Right lobe of liver (tissue), 6 donors: ENCODE measurements at regions not wholly inside any gene's neighbourhood (a gene's known extent, or its start where the extent isn't known, plus 50 kb on each side); places are given as distances from the start of the nearest gene placed in this dataset.

Experiments
- ATAC-seq, 4 donors: fragments of 200-7000 bp; cut with Tn5 transposase; one replicate each; pipeline ENCODE4 v1.9.1; 2020; ENCODE audit warnings: mild to moderate bottlenecking in 4 of 4, moderate library complexity in 4 of 4
- DNase-seq, 3 donors: peaks; one replicate each; pipeline ENCODE4 v3.0.0-alpha.2; 2020
- H3K27ac ChIP-seq, 3 donors: fragments of 200-600 bp; one replicate each; pipeline ENCODE4 v1.8.0; 2022
- H3K27me3 ChIP-seq, 2 donors: fragments of 200-600 bp; one replicate each; pipeline ENCODE4 v1.8.0; 2022
- H3K36me3 ChIP-seq, 4 donors: fragments of 200-600 bp; sonication (generic) in 1 of 4; one replicate each; pipeline versions ENCODE4 v1.5.1 to v1.8.0; 2017 to 2022; ENCODE audit warnings: control low read depth in 1 of 4
- H3K4me1 ChIP-seq, 4 donors: fragments of 200-600 bp; sonication (generic) in 1 of 4; one replicate each; pipeline versions ENCODE4 v1.5.1 to v1.8.0; 2017 to 2022; ENCODE audit warnings: control low read depth in 1 of 4
- H3K4me3 ChIP-seq, 3 donors: fragments of 200-600 bp; one replicate each; pipeline ENCODE4 v1.8.0; 2022
- H3K9me3 ChIP-seq, 4 donors: fragments of 200-600 bp; sonication (generic) in 1 of 4; one replicate each; pipeline versions ENCODE4 v1.5.1 to v1.8.0; 2017 to 2022; ENCODE audit warnings: control low read depth in 1 of 4
- CTCF ChIP-seq, 4 donors: fragments of 200-600 bp in 3 of 4; fragments of 450-650 bp in 1 of 4; IDR thresholded peaks; one replicate each; pipeline versions ENCODE4 v1.5.1 to v1.8.0; 2016 to 2022; ENCODE audit warnings: antibody characterized with exemption in 4 of 4, mild to moderate bottlenecking in 2 of 4
- POLR2A ChIP-seq: fragments of 450-650 bp; IDR thresholded peaks from one replicate; pipeline ENCODE4 v1.6.1; 2017; ENCODE audit warnings: antibody characterized with exemption, mild to moderate bottlenecking
- WGBS: methylation state at CpG from one replicate; pipeline ENCODE4 v1.1.6; 2018; ENCODE audit warnings: low coverage, low lambda C conversion rate; ENCODE audit not compliant: insufficient coverage; ENCODE audit errors: missing lambda C conversion rate; 5-methylcytosine and 5-hydroxymethylcytosine counted together
- intact Hi-C, 2 donors: fragments of 100-400 bp; cut with DNase I; formaldehyde crosslinking; loops; one replicate each; pipeline versions ENCODE4 v1.11.2 to v1.14.1; 2022
- donor health status: DM: no; HTN: yes; CAD: no.
- donor health status: DM: no; HTN: no; CAD: no.
- donor health status: DM: no; HTN: no; CAD: no.
- donor health status: DM: no; HTN: yes; CAD: no.
- donor health status: DM: no; HTN: yes; CAD: no.

GRCh38 chr13:67857581-67858310, 627.6 kb upstream of the PCDH9 start:
- TF ChIP-seq POLR2A (no peak), CTCF (IDR thresholded peaks at IDR 0.05) (no peak)
- 62% methylated on average over 13 of the region's 16 CpGs for WGBS
- no peaks in the 10 kb centered on the region for H3K36me3 ChIP-seq
- intact Hi-C loops: no loop called here
- no peaks in the 10 kb centered on the region for H3K4me1 ChIP-seq
- ATAC-seq: no peak
- H3K4me3 ChIP-seq: no peak overlapping the region
- H3K27me3 ChIP-seq: no peaks in the 10 kb centered on the region
- H3K27ac ChIP-seq: no peak overlapping the region
- no peak for DNase-seq
- no peaks in the 10 kb centered on the region for H3K9me3 ChIP-seq

GRCh38 chr13:67856955-67857354, 626.8 kb upstream of the PCDH9 start:
- intact Hi-C loops: no loop called here
- Histone ChIP-seq H3K36me3 (no peaks in the 10 kb centered on the region), H3K4me1 (no peaks in the 10 kb centered on the region), H3K27me3 (no peaks in the 10 kb centered on the region), H3K9me3 (no peaks in the 10 kb centered on the region), H3K4me3 (no peak overlapping the region), H3K27ac (no peak overlapping the region)
- no peak for ATAC-seq
- no peak for DNase-seq
- TF ChIP-seq CTCF (IDR thresholded peaks at IDR 0.05): no peak
- no peak for TF ChIP-seq POLR2A

- Histone ChIP-seq H3K36me3 (no peaks in the 10 kb centered on the region), H3K27me3 (no peaks in the 10 kb centered on the region), H3K27ac (no peak overlapping the region), H3K9me3 (no peaks in the 10 kb centered on the region), H3K4me1 (no peaks in the 10 kb centered on the region), H3K4me3 (no peak overlapping the region)
- 8% methylated on average over 4 of the region's 4 CpGs for WGBS
- DNase-seq (no peak), ATAC-seq (no peak)
- TF ChIP-seq POLR2A (no peak), CTCF (IDR thresholded peaks at IDR 0.05) (no peak)
- intact Hi-C loops: no loop called here
Measured at GRCh38 chr13:67855741-67856238, 625.7 kb upstream of the PCDH9 start.

- Histone ChIP-seq H3K36me3 (no peaks in the 10 kb centered on the region), H3K27me3 (no peaks in the 10 kb centered on the region), H3K4me3 (no peak overlapping the region), H3K27ac (no peak overlapping the region), H3K4me1 (no peaks in the 10 kb centered on the region), H3K9me3 (no peaks in the 10 kb centered on the region)
- ATAC-seq: no peak
- 37% methylated on average over 4 of the region's 4 CpGs for WGBS
- intact Hi-C loops: no loop called here
- no peak for TF ChIP-seq CTCF (IDR thresholded peaks at IDR 0.05)
- no peak for TF ChIP-seq POLR2A
- DNase-seq: no peak
Measured at GRCh38 chr13:67854990-67855389, 624.9 kb upstream of the PCDH9 start.

- Histone ChIP-seq H3K27ac (no peak overlapping the region), H3K4me1 (no peaks in the 10 kb centered on the region), H3K36me3 (no peaks in the 10 kb centered on the region), H3K9me3 (no peaks in the 10 kb centered on the region), H3K27me3 (no peaks in the 10 kb centered on the region), H3K4me3 (no peak overlapping the region)
- ATAC-seq: no peak
- DNase-seq: no peak
- TF ChIP-seq POLR2A: no peak
- no peak for TF ChIP-seq CTCF (IDR thresholded peaks at IDR 0.05)
- intact Hi-C loops: no loop called here
- 53% methylated on average over 2 of the region's 2 CpGs for WGBS
Measured at GRCh38 chr13:67844574-67844973, 614.4 kb upstream of the PCDH9 start.
